H1 (cell line): ENCODE measurements at regions not wholly inside any gene's neighbourhood (a gene's known extent, or its start where the extent isn't known, plus 50 kb on each side); places are given as distances from the start of the nearest gene placed in this dataset.

ENCODE experiments used
- CTCF ChIA-PET: fragments of 300-600 bp; sonication (Branson Sonifier 250); formaldehyde crosslinking; loops from one replicate; lab custom pipeline; 2021; ENCODE audit not compliant: partially characterized antibody; lab: Charles Lee
- POLR2A ChIA-PET: fragments of 300-600 bp; sonication (Branson Sonifier 250); formaldehyde crosslinking; loops from one replicate; lab custom pipeline; 2021; ENCODE audit warnings: inconsistent platforms; ENCODE audit not compliant: partially characterized antibody; lab: Charles Lee
- DNase-seq, 2 experiments: peaks; one replicate each; pipeline versions ENCODE4 v3.0.0 to v3.0.0-alpha.2; 2010 to 2022; ENCODE audit warnings: low spot score in 2 of 2, low read depth in 1 of 2, mixed read lengths in 1 of 2
- FAIRE-seq: peaks from 2 replicates; lab custom pipeline; 2011; peaks lifted over from hg19 to GRCh38; lab: Jason Lieb, UNC
- H2AFZ ChIP-seq: 2 replicates; pipeline ENCODE4 v1.8.1; 2012; ENCODE audit warnings: low read length, inconsistent platforms
- H2AK5ac ChIP-seq: 2 replicates; pipeline ENCODE4 v1.6.1; 2013; ENCODE audit warnings: low read depth, low read length
- H2BK120ac ChIP-seq: replicated peaks from 2 replicates; pipeline ENCODE3; 2013; ENCODE audit warnings: low read depth, low read length, inconsistent platforms
- H2BK12ac ChIP-seq: 2 replicates; pipeline ENCODE4 v1.6.1; 2013; ENCODE audit warnings: low read depth, low read length
- H2BK15ac ChIP-seq: 2 replicates; pipeline ENCODE4 v1.6.1; 2013; ENCODE audit warnings: low read length
- H2BK20ac ChIP-seq: 2 replicates; pipeline ENCODE4 v1.6.1; 2013; ENCODE audit warnings: low read length
- H2BK5ac ChIP-seq: 2 replicates; pipeline ENCODE4 v1.6.1; 2013; ENCODE audit warnings: low read depth, low read length
- H3K14ac ChIP-seq: 2 replicates; pipeline ENCODE4 v1.6.1; 2013; ENCODE audit warnings: inconsistent platforms; ENCODE audit not compliant: insufficient read length
- H3K18ac ChIP-seq: 2 replicates; pipeline ENCODE4 v1.6.1; 2013; ENCODE audit warnings: low read length; ENCODE audit errors: extremely low read depth
- H3K23ac ChIP-seq: 2 replicates; pipeline ENCODE4 v1.6.1; 2013; ENCODE audit warnings: inconsistent platforms; ENCODE audit not compliant: insufficient read length
- H3K23me2 ChIP-seq: 2 replicates; pipeline ENCODE4 v1.6.1; 2013; ENCODE audit warnings: low read depth, low read length
- H3K27ac ChIP-seq: 2 replicates; pipeline ENCODE4 v1.6.1; 2011; ENCODE audit warnings: low read depth, low read length, inconsistent platforms
- H3K27me3 ChIP-seq, 4 experiments: replicated peaks in 1 of 4; 1 replicate in 1 of 4; 2 replicates in 3 of 4; pipeline versions ENCODE4 v1.6.1 to v1.8.1; 2011 to 2013; ENCODE audit warnings: low read length in 3 of 4, mild to moderate bottlenecking in 3 of 4, inconsistent platforms in 2 of 4, mixed read lengths in 2 of 4, moderate library complexity in 1 of 4; ENCODE audit not compliant: control insufficient read depth in 3 of 4, insufficient read depth in 3 of 4; ENCODE audit errors: extremely low read depth in 1 of 4
- H3K36me3 ChIP-seq, 4 experiments: 2 replicates each; pipeline versions ENCODE4 v1.6.1 to v1.8.1; 2011 to 2013; ENCODE audit warnings: mild to moderate bottlenecking in 4 of 4, low read length in 3 of 4, moderate library complexity in 2 of 4, control low read depth in 1 of 4, inconsistent platforms in 1 of 4; ENCODE audit not compliant: insufficient read depth in 4 of 4, control insufficient read depth in 2 of 4
- H3K4ac ChIP-seq: replicated peaks from 2 replicates; pipeline ENCODE3; 2013; ENCODE audit warnings: low read length, low read depth, mixed read lengths, inconsistent platforms; ENCODE audit not compliant: insufficient read length
- H3K4me1 ChIP-seq, 4 experiments: replicated peaks in 1 of 4; 1 replicate in 1 of 4; 2 replicates in 3 of 4; pipeline versions ENCODE4 v1.6.1 to v1.8.1; 2011 to 2013; ENCODE audit warnings: low read length in 3 of 4, inconsistent platforms in 2 of 4, mixed read lengths in 1 of 4; ENCODE audit not compliant: insufficient read depth in 4 of 4, control insufficient read depth in 3 of 4
- H3K4me2 ChIP-seq, 2 experiments: 2 replicates each; pipeline versions ENCODE4 v1.6.1 to v1.8.1; 2011 to 2013; ENCODE audit warnings: low read depth in 2 of 2, low read length in 2 of 2, control low read depth in 1 of 2, inconsistent platforms in 1 of 2, mild to moderate bottlenecking in 1 of 2; ENCODE audit not compliant: insufficient read depth in 1 of 2
- H3K4me3 ChIP-seq, 4 experiments: fragments of 200-600, 300-600 bp in 1 of 4; sonication (generic), shearing (Covaris generic), sonication (Bioruptor Twin) in 1 of 4; 2 replicates each; pipeline versions ENCODE4 v1.5.1 to v1.8.1; 2011 to 2016; ENCODE audit warnings: low read length in 4 of 4, low read depth in 3 of 4, control low read depth in 2 of 4, inconsistent platforms in 2 of 4, mild to moderate bottlenecking in 2 of 4, mixed read lengths in 1 of 4, moderate library complexity in 1 of 4; ENCODE audit not compliant: insufficient read depth in 2 of 4; ENCODE audit errors: extremely low read depth in 1 of 4
- H3K56ac ChIP-seq: replicated peaks from 2 replicates; pipeline ENCODE3; 2013; ENCODE audit warnings: low read depth, mild to moderate bottlenecking, mixed read lengths, low read length, inconsistent platforms; ENCODE audit not compliant: insufficient read length
- H3K79me1 ChIP-seq: 2 replicates; pipeline ENCODE4 v1.6.1; 2013; ENCODE audit warnings: low read depth, low read length, control low read depth
- H3K79me2 ChIP-seq, 2 experiments: 2 replicates each; pipeline versions ENCODE4 v1.6.1 to v1.8.1; 2012 to 2013; ENCODE audit warnings: low read length in 2 of 2, mild to moderate bottlenecking in 2 of 2, inconsistent platforms in 1 of 2; ENCODE audit not compliant: insufficient read depth in 2 of 2, control insufficient read depth in 1 of 2
- H3K9ac ChIP-seq, 4 experiments: replicated peaks in 1 of 4; 1 replicate in 1 of 4; 2 replicates in 3 of 4; pipeline versions ENCODE4 v1.6.1 to v1.8.1; 2011 to 2013; ENCODE audit warnings: low read depth in 3 of 4, low read length in 3 of 4, control low read depth in 2 of 4, mild to moderate bottlenecking in 2 of 4, moderate library complexity in 2 of 4, inconsistent platforms in 1 of 4; ENCODE audit errors: extremely low read depth in 1 of 4
- H3K9me3 ChIP-seq, 2 experiments: 2 replicates each; pipeline versions ENCODE4 v1.6.1 to v1.8.1; 2012 to 2013; ENCODE audit warnings: mild to moderate bottlenecking in 2 of 2, moderate library complexity in 2 of 2, control low read depth in 1 of 2, inconsistent platforms in 1 of 2, low read depth in 1 of 2, low read length in 1 of 2, mixed read lengths in 1 of 2; ENCODE audit not compliant: insufficient read depth in 2 of 2
- H4K20me1 ChIP-seq, 2 experiments: replicated peaks in 1 of 2; 2 replicates each; pipeline versions ENCODE3 to v1.8.1; 2011 to 2013; ENCODE audit warnings: inconsistent platforms in 2 of 2, low read length in 2 of 2, mild to moderate bottlenecking in 1 of 2; ENCODE audit not compliant: insufficient read depth in 2 of 2, control insufficient read depth in 1 of 2
- H4K5ac ChIP-seq: 2 replicates; pipeline ENCODE4 v1.6.1; 2013; ENCODE audit warnings: low read length, low read depth, mixed read lengths, inconsistent platforms; ENCODE audit not compliant: insufficient read length
- H4K8ac ChIP-seq: 2 replicates; pipeline ENCODE4 v1.8.0; 2013; ENCODE audit warnings: mild to moderate bottlenecking, moderate library complexity, low read length, inconsistent platforms; ENCODE audit not compliant: insufficient read depth; ENCODE audit errors: extremely low read depth
- H4K91ac ChIP-seq: replicated peaks from 2 replicates; pipeline ENCODE3; 2013; ENCODE audit warnings: low read length, mixed read lengths, inconsistent platforms; ENCODE audit not compliant: insufficient read length
- CHD2 ChIP-seq: IDR thresholded peaks from 2 replicates; pipeline ENCODE4 v1.6.1; 2012; ENCODE audit warnings: low read length, improper control_type of control experiment
- CTBP2 ChIP-seq: IDR thresholded peaks from 2 replicates; pipeline ENCODE4 v1.7.0; 2011; ENCODE audit warnings: borderline replicate concordance, mild to moderate bottlenecking, moderate library complexity, mixed read lengths, low read length; ENCODE audit not compliant: insufficient read depth, insufficient read length
- EP300 ChIP-seq, 2 experiments: IDR thresholded peaks; 1 replicate in 1 of 2; 2 replicates in 1 of 2; pipeline ENCODE4 v1.6.1; 2011 to 2012; ENCODE audit warnings: low read depth in 2 of 2, low read length in 2 of 2, mild to moderate bottlenecking in 2 of 2, borderline replicate concordance in 1 of 2, inconsistent platforms in 1 of 2, moderate library complexity in 1 of 2
- FOSL1 ChIP-seq: IDR thresholded peaks from 2 replicates; pipeline ENCODE4 v1.6.1; 2011; ENCODE audit warnings: mild to moderate bottlenecking, low read depth, low read length, moderate library complexity; ENCODE audit not compliant: insufficient read depth
- JUN ChIP-seq: IDR thresholded peaks from 2 replicates; pipeline ENCODE4 v1.6.1; 2011; ENCODE audit warnings: low read depth, mild to moderate bottlenecking, improper control_type of control experiment, low read length
- KDM4A ChIP-seq: IDR thresholded peaks from one replicate; pipeline ENCODE4 v1.7.1; 2012; ENCODE audit warnings: low read depth, mild to moderate bottlenecking, moderate library complexity, low read length, inconsistent platforms; ENCODE audit not compliant: severe bottlenecking
- RBBP5 ChIP-seq: IDR thresholded peaks from 2 replicates; pipeline ENCODE4 v1.7.1; 2012; ENCODE audit warnings: low read depth, mild to moderate bottlenecking, inconsistent platforms, low read length, moderate library complexity, borderline replicate concordance
- SIX5 ChIP-seq: IDR thresholded peaks from 2 replicates; pipeline ENCODE4 v1.6.1; 2011; ENCODE audit warnings: mild to moderate bottlenecking, low read depth, low read length
- TEAD4 ChIP-seq: IDR thresholded peaks from 2 replicates; pipeline ENCODE4 v1.6.1; 2012; ENCODE audit warnings: low read depth, low read length, inconsistent platforms, mixed read lengths
- WGBS, 2 experiments: shearing (Covaris generic) in 1 of 2; methylation state at CpG; one replicate each; pipeline versions ENCODE4 v1.1.6 to v1.1.7; 2013 to 2015; ENCODE audit warnings: low lambda C conversion rate in 2 of 2, mixed read lengths in 2 of 2, inconsistent platforms in 1 of 2, low coverage in 1 of 2, missing lambda C conversion rate in 1 of 2; ENCODE audit not compliant: insufficient replicate concordance in 2 of 2, insufficient coverage in 1 of 2, insufficient read length in 1 of 2; ENCODE audit errors: extremely low coverage in 1 of 2, missing lambda C conversion rate in 1 of 2; 5-methylcytosine and 5-hydroxymethylcytosine counted together
- TF ChIP-seq, protein P1 (sequence below), 3 experiments: IDR thresholded peaks; 1 replicate in 2 of 3; 2 replicates in 1 of 3; pipeline versions ENCODE4 v1.5.1 to v1.6.1; 2011; ENCODE audit warnings: low read length in 3 of 3, mild to moderate bottlenecking in 3 of 3, inconsistent platforms in 2 of 3, low read depth in 1 of 3, moderate library complexity in 1 of 3; ENCODE audit not compliant: insufficient read depth in 1 of 3; ENCODE audit errors: control extremely low read depth in 1 of 3
- TF ChIP-seq, protein P2 (sequence below): IDR thresholded peaks from 2 replicates; pipeline ENCODE4 v1.6.1; 2011; ENCODE audit warnings: low read length, improper control_type of control experiment

DNA sequence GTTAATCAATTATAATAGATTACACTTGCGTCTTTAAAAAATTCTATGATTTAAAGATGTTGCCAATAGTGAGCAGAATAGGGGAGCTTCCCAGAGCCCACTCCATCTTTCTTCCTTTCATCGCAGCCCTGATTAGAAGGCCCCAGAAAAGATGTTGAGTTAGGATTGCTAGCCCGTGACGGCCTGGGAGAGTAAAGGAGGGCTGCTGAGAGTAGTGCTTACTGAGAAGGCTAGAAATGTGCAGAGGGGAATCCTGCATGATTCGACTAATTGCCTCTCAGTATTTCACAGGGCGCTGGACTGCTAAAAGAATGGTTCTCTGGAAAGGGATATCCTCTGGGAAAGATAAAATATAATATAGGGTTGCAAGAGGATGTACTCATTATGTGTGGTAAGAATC is 160.5 kb downstream of the C11orf87 start:
- no peak for FAIRE-seq
- Histone ChIP-seq H3K79me2 (no peaks in the 10 kb centered on the region), H3K9me3 (no peaks in the 10 kb centered on the region), H3K36me3 (no peaks in the 10 kb centered on the region), H4K91ac (no peak overlapping the region), H2AFZ (no peak overlapping the region), H4K5ac (no peak overlapping the region), H3K4ac (no peak overlapping the region), H3K14ac (no peak overlapping the region), H3K23me2 (no peaks in the 10 kb centered on the region; the same call in 1 of the 2 replicates), H3K79me1 (no peaks in the 10 kb centered on the region), H2BK120ac (no peak overlapping the region), H3K18ac (no peak overlapping the region), H3K4me2 (no peak overlapping the region), H3K4me3 (no peak overlapping the region), H3K27ac (no peak overlapping the region), H3K4me1 (no peaks in the 10 kb centered on the region), H2BK20ac (no peak overlapping the region), H4K8ac (no peak overlapping the region), H2AK5ac (no peak overlapping the region), H2BK12ac (no peak overlapping the region), H2BK5ac (no peak overlapping the region), H3K9ac (no peak overlapping the region), H4K20me1 (no peaks in the 10 kb centered on the region), H3K23ac (no peak overlapping the region), H3K56ac (no peak overlapping the region), H2BK15ac (no peak overlapping the region), H3K27me3 (no peaks in the 10 kb centered on the region)
- no peak for DNase-seq
- ChIA-PET CTCF (interaction anchor here (0.9 kb wide), 1 partner anchor 9 kb away, joined by 3 read pairs; no protein-coding TSS in a partner anchor), POLR2A (no interaction called here)
- WGBS, 2 experiments = 90% methylated on average over 6 of the region's 6 CpGs; no CpG with 5 or more reads in 1 of the 2 experiments
- no peak for TF ChIP-seq TEAD4
- TF ChIP-seq, protein P1, sequence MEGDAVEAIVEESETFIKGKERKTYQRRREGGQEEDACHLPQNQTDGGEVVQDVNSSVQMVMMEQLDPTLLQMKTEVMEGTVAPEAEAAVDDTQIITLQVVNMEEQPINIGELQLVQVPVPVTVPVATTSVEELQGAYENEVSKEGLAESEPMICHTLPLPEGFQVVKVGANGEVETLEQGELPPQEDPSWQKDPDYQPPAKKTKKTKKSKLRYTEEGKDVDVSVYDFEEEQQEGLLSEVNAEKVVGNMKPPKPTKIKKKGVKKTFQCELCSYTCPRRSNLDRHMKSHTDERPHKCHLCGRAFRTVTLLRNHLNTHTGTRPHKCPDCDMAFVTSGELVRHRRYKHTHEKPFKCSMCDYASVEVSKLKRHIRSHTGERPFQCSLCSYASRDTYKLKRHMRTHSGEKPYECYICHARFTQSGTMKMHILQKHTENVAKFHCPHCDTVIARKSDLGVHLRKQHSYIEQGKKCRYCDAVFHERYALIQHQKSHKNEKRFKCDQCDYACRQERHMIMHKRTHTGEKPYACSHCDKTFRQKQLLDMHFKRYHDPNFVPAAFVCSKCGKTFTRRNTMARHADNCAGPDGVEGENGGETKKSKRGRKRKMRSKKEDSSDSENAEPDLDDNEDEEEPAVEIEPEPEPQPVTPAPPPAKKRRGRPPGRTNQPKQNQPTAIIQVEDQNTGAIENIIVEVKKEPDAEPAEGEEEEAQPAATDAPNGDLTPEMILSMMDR (IDR thresholded peaks at IDR 0.05; ENCODE audit: control extremely low read depth in 1 of 3, insufficient read depth in 1 of 3, low read depth in 1 of 3, low read length in 3 of 3) = no peak
- TF ChIP-seq, protein P2, sequence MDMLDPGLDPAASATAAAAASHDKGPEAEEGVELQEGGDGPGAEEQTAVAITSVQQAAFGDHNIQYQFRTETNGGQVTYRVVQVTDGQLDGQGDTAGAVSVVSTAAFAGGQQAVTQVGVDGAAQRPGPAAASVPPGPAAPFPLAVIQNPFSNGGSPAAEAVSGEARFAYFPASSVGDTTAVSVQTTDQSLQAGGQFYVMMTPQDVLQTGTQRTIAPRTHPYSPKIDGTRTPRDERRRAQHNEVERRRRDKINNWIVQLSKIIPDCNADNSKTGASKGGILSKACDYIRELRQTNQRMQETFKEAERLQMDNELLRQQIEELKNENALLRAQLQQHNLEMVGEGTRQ = no peak
- no peak for TF ChIP-seq KDM4A
- TF ChIP-seq SIX5 = no peak
- TF ChIP-seq EP300 (IDR thresholded peaks at IDR 0.05; ENCODE audit: borderline replicate concordance in 1 of 2, low read depth in 2 of 2, low read length in 2 of 2) = no peak
- TF ChIP-seq CTBP2 = no peak
- no peak for TF ChIP-seq RBBP5
- no peak for TF ChIP-seq JUN
- no peak for TF ChIP-seq CHD2
- no peak for TF ChIP-seq FOSL1
